ENCODE measurements at regions not wholly inside any gene's neighbourhood (a gene's known extent, or its start where the extent isn't known, plus 50 kb on each side); places are given as distances from the start of the nearest gene placed in this dataset.
"Not testable (repeated sequence)": the region's sequence is repeated elsewhere in the genome, so short reads cannot be mapped to it uniquely, and the experiment has no call there.

GRCh38 chr20:25987073-25987927 is 290.6 kb upstream of the ZNF337 start:
- Histone ChIP-seq H3K9me3 (no peaks in the 10 kb centered on the region), H3K27ac (no peak overlapping the region), H3K36me3 (no peaks in the 10 kb centered on the region), H3K27me3 (peaks cover 0 to 21% (median 5%) of the 10 kb centered on the region in 3 donors), H3K4me3 (peak overlapping the region; percentile 28 to 45 (median 40)), H3K4me1 (peaks cover 0 to 8% (median 4%) of the 10 kb centered on the region in 4 donors)
- peak in 1 of 2 donors; percentile 75 for DNase-seq
- intact Hi-C loops (cut with DNase I; ENCODE audit: low total_unique reads), result no loop called here
- no peak for TF ChIP-seq POLR2A (IDR thresholded peaks at IDR 0.05)
- TF ChIP-seq CTCF (IDR thresholded peaks at IDR 0.05), result peak in 3 of 7 experiments; percentile 13 to 32 (median 24)
- TF ChIP-seq EP300 (IDR thresholded peaks at IDR 0.05), result no peak
- 23 to 34% (median 25%) methylated on average over 19 to 46 of the region's 46 CpGs for WGBS, 5 donors

- 88 to 92% (median 92%) methylated on average over 15 of the region's 15 CpGs for WGBS, 5 donors
- intact Hi-C loops (cut with DNase I; ENCODE audit: low total_unique reads), result no loop called here
- H3K9me3 ChIP-seq, result no peaks in the 10 kb centered on the region
- peaks cover 0 to 8% (median 0%) of the 10 kb centered on the region in 3 donors for H3K27me3 ChIP-seq
- H3K4me3 ChIP-seq, result no peak overlapping the region
- no peak for DNase-seq
- H3K4me1 ChIP-seq, result peaks cover 0 to 8% (median 4%) of the 10 kb centered on the region in 4 donors
- no peak overlapping the region for H3K27ac ChIP-seq
- no peaks in the 10 kb centered on the region for H3K36me3 ChIP-seq
- TF ChIP-seq POLR2A (IDR thresholded peaks at IDR 0.05) (no peak), CTCF (IDR thresholded peaks at IDR 0.05) (no peak), EP300 (IDR thresholded peaks at IDR 0.05) (no peak), POLR2AphosphoS5 (IDR thresholded peaks at IDR 0.05) (no peak)
Observed at GRCh38 chr20:25985597-25985996, 288.9 kb upstream of the ZNF337 start.

GRCh38 chr20:25984933-25985332 is 288.3 kb upstream of the ZNF337 start:
- peak in 1 of 2 donors; percentile 82 for DNase-seq
- Histone ChIP-seq H3K4me3 (peak overlapping the region; percentile 23 to 36 (median 28)), H3K36me3 (no peaks in the 10 kb centered on the region), H3K27me3 (peaks cover 0 to 8% (median 0%) of the 10 kb centered on the region in 3 donors), H3K9me3 (no peaks in the 10 kb centered on the region), H3K4me1 (peaks cover 0 to 8% (median 4%) of the 10 kb centered on the region in 4 donors), H3K27ac (no peak overlapping the region)
- 28 to 50% (median 42%) methylated on average over 10 to 27 of the region's 27 CpGs for WGBS, 5 donors
- intact Hi-C loops (cut with DNase I; ENCODE audit: low total_unique reads), result no loop called here
- TF ChIP-seq POLR2A (IDR thresholded peaks at IDR 0.05) (no peak), POLR2AphosphoS5 (IDR thresholded peaks at IDR 0.05) (no peak), EP300 (IDR thresholded peaks at IDR 0.05) (no peak), CTCF (IDR thresholded peaks at IDR 0.05) (no peak)

GRCh38 chr20:25982701-25983100 is 286.0 kb upstream of the ZNF337 start:
- DNase-seq; H3K27ac ChIP-seq; H3K36me3 ChIP-seq; H3K4me1 ChIP-seq; intact Hi-C loops (cut with DNase I; ENCODE audit: low total_unique reads); H3K27me3 ChIP-seq; H3K4me3 ChIP-seq; H3K9me3 ChIP-seq: not testable (repeated sequence)

GRCh38 chr20:25978450-25979190 is 282.0 kb upstream of the ZNF337 start:
- H3K9me3 ChIP-seq; H3K27me3 ChIP-seq; H3K27ac ChIP-seq; H3K36me3 ChIP-seq; intact Hi-C loops (cut with DNase I; ENCODE audit: low total_unique reads); DNase-seq; H3K4me1 ChIP-seq; H3K4me3 ChIP-seq: not testable (repeated sequence)
- WGBS, 5 donors, result 84 to 92% (median 90%) methylated on average over 9 to 10 of the region's 10 CpGs

GRCh38 chr20:25975816-25976215 is 279.2 kb upstream of the ZNF337 start:
- H3K27me3 ChIP-seq; H3K27ac ChIP-seq; H3K9me3 ChIP-seq; intact Hi-C loops (cut with DNase I; ENCODE audit: low total_unique reads); H3K36me3 ChIP-seq; H3K4me3 ChIP-seq; DNase-seq; H3K4me1 ChIP-seq: not testable (repeated sequence)
- 55 to 76% (median 68%) methylated on average over 3 of the region's 3 CpGs for WGBS, 5 donors

- H3K4me1 ChIP-seq; H3K4me3 ChIP-seq; intact Hi-C loops (cut with DNase I; ENCODE audit: low total_unique reads); DNase-seq; H3K27me3 ChIP-seq; H3K9me3 ChIP-seq; H3K36me3 ChIP-seq; H3K27ac ChIP-seq: not testable (repeated sequence)
- WGBS, 5 donors, result 83 to 91% (median 87%) methylated on average over 4 of the region's 4 CpGs
Observed at GRCh38 chr20:25965203-25965602, 268.6 kb upstream of the ZNF337 start.

GRCh38 chr20:25953876-25954275 is 257.2 kb upstream of the ZNF337 start:
- not testable (repeated sequence) for H3K27me3 ChIP-seq

More at GRCh38 chr20:25953876-25954275, 257.2 kb upstream of the ZNF337 start:
- intact Hi-C loops (cut with DNase I; ENCODE audit: low total_unique reads); H3K27ac ChIP-seq; H3K36me3 ChIP-seq; H3K4me3 ChIP-seq; H3K4me1 ChIP-seq; H3K9me3 ChIP-seq: not testable (repeated sequence)
- peak in 1 of 2 donors; percentile 6 for DNase-seq
- WGBS, 5 donors, result 25 to 59% (median 36%) methylated on average over 3 of the region's 3 CpGs

All from stomach (tissue), 8 donors.